OCI-LY1 (cell line): ENCODE measurements at regions not wholly inside any gene's neighbourhood (a gene's known extent, or its start where the extent isn't known, plus 50 kb on each side); places are given as distances from the start of the nearest gene placed in this dataset.

ENCODE experiments used
- EZH2 ChIP-seq: fragments of 200-600 bp; sonication (generic), shearing (Covaris generic); IDR thresholded peaks from 2 replicates; pipeline ENCODE4 v1.8.0; 2017; ENCODE audit warnings: borderline replicate concordance, mixed run types, mild to moderate bottlenecking, antibody characterized with exemption, low read length, moderate library complexity, mixed read lengths
- TF ChIP-seq, protein P1 (sequence below): fragments of 200-600 bp; sonication (generic), shearing (Covaris generic); IDR thresholded peaks from 2 replicates; pipeline ENCODE4 v1.5.1; 2017; ENCODE audit warnings: mild to moderate bottlenecking, antibody characterized with exemption, low read length, moderate library complexity, mixed read lengths

DNA sequence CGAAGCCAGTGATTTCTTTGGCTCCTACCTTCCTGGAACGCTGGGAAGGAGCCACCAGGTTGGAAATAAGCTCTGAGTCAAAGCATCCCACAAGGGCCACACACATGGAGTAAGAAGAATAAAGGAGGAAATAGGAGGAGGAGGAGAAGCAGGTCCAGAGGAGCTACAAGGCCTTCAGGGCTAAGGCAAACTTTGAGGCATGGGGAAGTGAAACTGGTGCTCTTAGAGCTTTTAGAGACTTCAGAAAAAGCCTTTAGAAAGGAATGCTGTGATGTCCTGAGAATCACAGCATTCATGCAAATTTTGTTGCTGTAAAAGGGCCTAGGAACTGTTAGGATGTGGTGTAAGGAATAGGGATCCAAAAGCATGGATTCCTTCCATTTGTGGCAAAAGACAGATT is 135.9 kb upstream of the ARHGEF9 start:
- TF ChIP-seq, protein P1, sequence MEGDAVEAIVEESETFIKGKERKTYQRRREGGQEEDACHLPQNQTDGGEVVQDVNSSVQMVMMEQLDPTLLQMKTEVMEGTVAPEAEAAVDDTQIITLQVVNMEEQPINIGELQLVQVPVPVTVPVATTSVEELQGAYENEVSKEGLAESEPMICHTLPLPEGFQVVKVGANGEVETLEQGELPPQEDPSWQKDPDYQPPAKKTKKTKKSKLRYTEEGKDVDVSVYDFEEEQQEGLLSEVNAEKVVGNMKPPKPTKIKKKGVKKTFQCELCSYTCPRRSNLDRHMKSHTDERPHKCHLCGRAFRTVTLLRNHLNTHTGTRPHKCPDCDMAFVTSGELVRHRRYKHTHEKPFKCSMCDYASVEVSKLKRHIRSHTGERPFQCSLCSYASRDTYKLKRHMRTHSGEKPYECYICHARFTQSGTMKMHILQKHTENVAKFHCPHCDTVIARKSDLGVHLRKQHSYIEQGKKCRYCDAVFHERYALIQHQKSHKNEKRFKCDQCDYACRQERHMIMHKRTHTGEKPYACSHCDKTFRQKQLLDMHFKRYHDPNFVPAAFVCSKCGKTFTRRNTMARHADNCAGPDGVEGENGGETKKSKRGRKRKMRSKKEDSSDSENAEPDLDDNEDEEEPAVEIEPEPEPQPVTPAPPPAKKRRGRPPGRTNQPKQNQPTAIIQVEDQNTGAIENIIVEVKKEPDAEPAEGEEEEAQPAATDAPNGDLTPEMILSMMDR: no peak
- TF ChIP-seq EZH2: no peak
